ENCODE measurements at regions not wholly inside any gene's neighbourhood (a gene's known extent, or its start where the extent isn't known, plus 50 kb on each side); places are given as distances from the start of the nearest gene placed in this dataset.

DNA sequence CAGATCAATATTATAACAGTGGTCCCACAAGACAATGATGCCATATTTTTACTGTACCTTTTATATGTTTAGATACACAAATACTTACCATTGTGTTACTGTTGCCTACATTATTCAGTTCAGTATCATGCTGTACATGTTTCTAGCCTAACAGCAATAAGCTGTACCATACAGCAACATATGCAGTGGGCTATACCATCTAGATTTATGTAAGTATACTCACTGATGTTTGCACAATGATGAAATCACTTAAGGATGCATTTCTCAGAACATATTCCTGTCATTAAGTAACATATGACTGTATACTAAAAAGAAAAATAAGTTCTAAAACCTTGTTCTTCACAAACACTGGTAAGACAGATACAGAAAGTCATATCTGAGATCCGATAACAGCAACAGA, 468.6 kb upstream of the SEMA3A start:
- Mint-ChIP-seq H3K27me3 (no peaks in the 10 kb centered on the region), H3K4me3 (no peak overlapping the region), H3K36me3 (no peaks in the 10 kb centered on the region), H3K4me1 (no peaks in the 10 kb centered on the region), H3K9me3 (peaks cover 0 to 3% (median 0%) of the 10 kb centered on the region in 11 donors), H3K27ac (no peak overlapping the region)
- Histone ChIP-seq H3K4me1 (ENCODE audit: control insufficient read depth in 2 of 2, insufficient read depth in 2 of 2, low read length in 2 of 2) (no peaks in the 10 kb centered on the region), H3K27ac (ENCODE audit: low read depth, low read length) (no peak overlapping the region), H3K4me3 (ENCODE audit: low read length) (no peak overlapping the region), H3K36me3 (ENCODE audit: control insufficient read depth in 2 of 3, insufficient read depth in 3 of 3, low read length in 3 of 3) (no peaks in the 10 kb centered on the region), H3K27me3 (ENCODE audit: control insufficient read depth in 2 of 2, insufficient read depth in 2 of 2, low read length in 2 of 2) (no peaks in the 10 kb centered on the region), H3K9me3 (ENCODE audit: control insufficient read depth in 2 of 3, low read length in 3 of 3) (no peaks in the 10 kb centered on the region)
- DNase-seq (no peak), ATAC-seq (no peak)
- intact Hi-C loops (cut with micrococcal nuclease), result no loop called here
- ChIA-PET CTCF (no interaction called here), POLR2A (no interaction called here)

DNA sequence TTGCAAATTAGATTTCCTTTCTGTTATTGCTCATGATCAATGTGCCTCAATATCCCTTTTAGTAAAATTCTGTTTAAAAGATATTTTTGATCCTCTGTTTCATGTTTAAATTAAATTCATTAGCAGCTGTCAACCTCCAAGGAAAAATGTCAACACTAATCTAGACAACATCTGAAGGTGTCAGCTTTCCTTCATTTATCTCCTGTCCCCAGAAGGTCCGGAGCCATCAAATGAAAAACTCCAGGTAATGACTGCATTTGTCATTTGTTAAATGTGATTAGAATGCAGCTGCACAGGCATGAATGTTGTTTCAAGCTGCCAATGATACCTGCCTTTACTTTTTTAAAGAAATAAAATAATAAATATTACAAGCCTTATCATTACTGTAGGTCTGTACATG, 463.7 kb upstream of the SEMA3A start:
- Histone ChIP-seq H3K36me3 (ENCODE audit: control insufficient read depth in 2 of 3, insufficient read depth in 3 of 3, low read length in 3 of 3) (no peaks in the 10 kb centered on the region), H3K27me3 (ENCODE audit: control insufficient read depth in 2 of 2, insufficient read depth in 2 of 2, low read length in 2 of 2) (no peaks in the 10 kb centered on the region), H3K4me1 (ENCODE audit: control insufficient read depth in 2 of 2, insufficient read depth in 2 of 2, low read length in 2 of 2) (no peaks in the 10 kb centered on the region), H3K9me3 (ENCODE audit: control insufficient read depth in 2 of 3, low read length in 3 of 3) (no peaks in the 10 kb centered on the region), H3K4me3 (ENCODE audit: low read length) (no peak overlapping the region), H3K27ac (ENCODE audit: low read depth, low read length) (no peak overlapping the region)
- intact Hi-C loops (cut with micrococcal nuclease), result no loop called here
- Mint-ChIP-seq H3K4me3 (no peak overlapping the region), H3K36me3 (no peaks in the 10 kb centered on the region), H3K4me1 (no peaks in the 10 kb centered on the region), H3K9me3 (no peaks in the 10 kb centered on the region), H3K27ac (no peak overlapping the region), H3K27me3 (no peaks in the 10 kb centered on the region)
- no peak for DNase-seq
- CTCF ChIA-PET, result no interaction called here
- POLR2A ChIA-PET, result no interaction called here
- ATAC-seq, result no peak

DNA sequence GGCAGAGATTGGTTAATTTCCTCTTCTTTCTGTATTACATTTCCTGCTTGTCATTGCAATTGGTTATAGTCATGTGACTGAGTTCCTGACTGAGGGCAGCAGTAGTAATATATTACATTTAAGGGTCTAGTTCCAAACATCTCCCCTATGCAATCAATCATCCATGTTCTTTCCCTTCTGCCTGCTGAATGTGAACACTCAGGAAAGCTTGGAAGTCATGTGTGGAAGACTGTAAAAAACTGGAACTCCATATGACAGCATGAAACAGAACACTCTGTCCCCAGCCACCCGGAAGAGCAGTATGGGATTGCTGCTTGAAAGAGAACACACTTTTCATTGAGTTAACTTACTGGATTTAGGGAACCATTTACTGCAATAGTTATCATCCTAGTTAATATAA, 459.7 kb upstream of the SEMA3A start:
- Histone ChIP-seq H3K27ac (ENCODE audit: low read depth, low read length) (no peak overlapping the region), H3K27me3 (ENCODE audit: control insufficient read depth in 2 of 2, insufficient read depth in 2 of 2, low read length in 2 of 2) (no peaks in the 10 kb centered on the region), H3K9me3 (ENCODE audit: control insufficient read depth in 2 of 3, low read length in 3 of 3) (no peaks in the 10 kb centered on the region), H3K4me3 (ENCODE audit: low read length) (no peak overlapping the region), H3K36me3 (ENCODE audit: control insufficient read depth in 2 of 3, insufficient read depth in 3 of 3, low read length in 3 of 3) (no peaks in the 10 kb centered on the region), H3K4me1 (ENCODE audit: control insufficient read depth in 2 of 2, insufficient read depth in 2 of 2, low read length in 2 of 2) (no peaks in the 10 kb centered on the region)
- Mint-ChIP-seq H3K27me3 (no peaks in the 10 kb centered on the region), H3K4me3 (no peak overlapping the region), H3K4me1 (no peaks in the 10 kb centered on the region), H3K27ac (no peak overlapping the region), H3K36me3 (no peaks in the 10 kb centered on the region), H3K9me3 (peaks cover 0 to under 1% (median 0%) of the 10 kb centered on the region in 11 donors)
- ATAC-seq, result no peak
- intact Hi-C loops (cut with micrococcal nuclease), result no loop called here
- DNase-seq, result no peak
- ChIA-PET CTCF (no interaction called here), POLR2A (no interaction called here)

DNA sequence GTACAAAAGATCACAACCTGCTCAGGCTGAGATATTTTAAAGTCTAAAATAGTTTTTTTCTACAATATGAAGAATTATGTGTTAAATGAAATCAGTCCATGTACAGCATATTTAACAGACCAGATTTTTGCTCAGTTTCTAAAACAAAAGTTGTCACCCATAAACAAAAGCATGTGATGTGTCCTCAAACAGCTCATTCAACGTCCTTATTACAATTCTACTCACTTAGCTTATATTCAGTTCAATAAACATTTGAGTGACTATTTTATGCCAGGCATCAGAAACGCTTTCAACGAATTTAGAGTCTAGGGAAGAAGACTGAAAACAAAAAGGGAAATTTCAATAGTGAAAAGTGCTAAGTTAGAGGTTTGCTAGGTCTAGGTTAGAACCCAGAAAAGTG, 457.3 kb upstream of the SEMA3A start:
- CTCF ChIA-PET, result no interaction called here

DNA sequence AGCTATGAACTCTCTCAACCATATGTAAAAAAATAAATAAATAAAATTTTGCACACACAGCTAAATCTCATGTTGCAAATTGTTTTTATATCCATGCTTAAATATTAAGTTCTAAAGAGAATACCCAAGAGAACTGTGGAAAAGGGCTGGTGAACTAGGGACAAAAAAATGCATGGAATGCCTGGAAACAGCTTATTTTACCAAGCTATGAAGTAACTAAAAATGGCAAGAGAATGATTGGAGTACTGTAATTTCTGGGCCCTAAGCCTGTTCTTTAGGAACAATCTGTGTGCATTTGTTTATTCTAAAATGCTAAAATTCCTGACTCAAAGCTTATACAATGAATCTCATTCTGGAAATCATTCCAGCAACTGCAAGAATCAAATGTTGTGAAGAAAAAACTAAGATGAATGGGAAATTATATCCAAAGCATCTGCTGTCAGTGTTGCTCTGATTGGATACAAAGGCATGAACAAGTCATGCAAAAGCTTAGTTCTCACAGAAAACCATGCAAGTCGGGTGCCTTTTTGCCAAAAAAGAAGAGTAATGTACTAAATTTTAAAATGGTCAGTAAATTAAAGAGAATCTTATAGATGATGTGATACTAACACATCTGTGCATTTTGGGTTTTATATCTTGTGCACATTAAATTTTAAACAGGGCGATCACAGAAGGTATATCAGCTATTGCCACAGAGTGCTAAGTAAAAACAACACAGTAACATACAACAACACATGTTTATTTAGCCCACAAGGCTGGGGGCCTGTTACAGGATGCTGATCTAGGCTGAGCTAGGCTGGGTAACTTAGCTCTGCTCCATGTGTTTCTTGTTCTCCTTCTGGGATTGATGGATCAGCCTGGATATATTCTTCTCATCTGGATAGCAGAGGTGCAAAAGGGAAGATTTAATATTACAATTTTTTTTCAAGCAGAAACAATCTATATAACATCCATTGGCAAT, 453.5 kb upstream of the SEMA3A start:
- ChIA-PET CTCF (no interaction called here), POLR2A (no interaction called here)
- ATAC-seq (no peak), DNase-seq (no peak)
- H3K9me3 Mint-ChIP-seq, result peaks cover 0 to 2% (median 0%) of the 10 kb centered on the region in 11 donors
- Histone ChIP-seq H3K9me3 (ENCODE audit: control insufficient read depth in 2 of 3, low read length in 3 of 3) (no peaks in the 10 kb centered on the region), H3K4me3 (ENCODE audit: low read length) (no peak overlapping the region), H3K36me3 (ENCODE audit: control insufficient read depth in 2 of 3, insufficient read depth in 3 of 3, low read length in 3 of 3) (no peaks in the 10 kb centered on the region), H3K27me3 (ENCODE audit: control insufficient read depth in 2 of 2, insufficient read depth in 2 of 2, low read length in 2 of 2) (no peaks in the 10 kb centered on the region), H3K27ac (ENCODE audit: low read depth, low read length) (no peak overlapping the region), H3K4me1 (ENCODE audit: control insufficient read depth in 2 of 2, insufficient read depth in 2 of 2, low read length in 2 of 2) (no peaks in the 10 kb centered on the region)
- H3K4me1 Mint-ChIP-seq, result no peaks in the 10 kb centered on the region
- no peaks in the 10 kb centered on the region for H3K36me3 Mint-ChIP-seq
- H3K27me3 Mint-ChIP-seq, result peaks cover 0 to 4% (median 0%) of the 10 kb centered on the region in 5 donors
- intact Hi-C loops (cut with micrococcal nuclease), result no loop called here
- no peak overlapping the region for H3K4me3 Mint-ChIP-seq
- H3K27ac Mint-ChIP-seq, result no peak overlapping the region

More for the DNA sequence above, 457.3 kb upstream of the SEMA3A start:
- no peaks in the 10 kb centered on the region for H3K36me3 Mint-ChIP-seq
- H3K27me3 Mint-ChIP-seq, result peaks cover 0 to 4% (median 0%) of the 10 kb centered on the region in 5 donors
- Histone ChIP-seq H3K4me1 (ENCODE audit: control insufficient read depth in 2 of 2, insufficient read depth in 2 of 2, low read length in 2 of 2) (no peaks in the 10 kb centered on the region), H3K9me3 (ENCODE audit: control insufficient read depth in 2 of 3, low read length in 3 of 3) (no peaks in the 10 kb centered on the region), H3K4me3 (ENCODE audit: low read length) (no peak overlapping the region), H3K36me3 (ENCODE audit: control insufficient read depth in 2 of 3, insufficient read depth in 3 of 3, low read length in 3 of 3) (no peaks in the 10 kb centered on the region), H3K27ac (ENCODE audit: low read depth, low read length) (no peak overlapping the region), H3K27me3 (ENCODE audit: control insufficient read depth in 2 of 2, insufficient read depth in 2 of 2, low read length in 2 of 2) (no peaks in the 10 kb centered on the region)
- H3K4me1 Mint-ChIP-seq, result no peaks in the 10 kb centered on the region
- no peak overlapping the region for H3K27ac Mint-ChIP-seq
- intact Hi-C loops (cut with micrococcal nuclease), result no loop called here
- no peak for DNase-seq
- ATAC-seq, result no peak
- POLR2A ChIA-PET, result no interaction called here
- no peak overlapping the region for H3K4me3 Mint-ChIP-seq
- peaks cover 0 to 2% (median 0%) of the 10 kb centered on the region in 11 donors for H3K9me3 Mint-ChIP-seq

DNA sequence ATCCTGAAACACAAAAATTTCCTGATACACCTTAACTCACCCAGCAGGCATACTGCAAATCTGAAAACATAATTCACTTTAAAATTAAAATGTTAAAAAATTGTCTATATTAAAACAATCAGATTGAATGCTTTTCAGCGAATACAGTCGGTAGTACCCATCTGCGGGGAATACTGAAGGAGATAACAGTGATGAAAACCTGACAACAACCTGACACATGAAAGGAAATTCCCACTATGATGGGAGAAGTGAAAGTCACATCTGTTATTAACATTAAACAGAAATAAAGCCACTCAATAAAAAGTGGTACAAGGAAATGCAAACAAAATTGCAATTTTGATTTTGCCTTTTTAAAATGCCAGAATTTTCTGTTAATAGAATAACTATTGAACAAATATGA, 448.0 kb upstream of the SEMA3A start:
- CTCF ChIA-PET, result no interaction called here

DNA sequence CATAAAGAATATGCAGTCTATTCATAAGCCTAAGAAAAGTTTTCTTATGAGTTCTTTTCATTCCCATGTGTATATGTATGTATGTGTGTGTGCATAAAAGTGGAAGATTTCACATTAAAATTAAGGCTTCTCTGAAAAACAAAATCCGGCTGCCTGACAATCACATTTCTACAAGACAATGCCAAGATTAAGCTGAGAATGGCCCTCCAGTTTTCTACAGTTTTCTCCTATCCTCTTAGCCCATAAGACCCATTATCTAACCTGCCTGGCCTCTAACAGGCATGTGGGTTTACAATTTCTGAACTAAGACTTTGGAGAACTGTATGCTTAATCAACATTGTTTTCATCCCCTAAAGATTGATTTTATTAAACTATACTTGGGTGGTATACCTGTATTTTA, 446.0 kb upstream of the SEMA3A start:
- Histone ChIP-seq H3K9me3 (ENCODE audit: control insufficient read depth in 2 of 3, low read length in 3 of 3) (no peaks in the 10 kb centered on the region), H3K4me1 (ENCODE audit: control insufficient read depth in 2 of 2, insufficient read depth in 2 of 2, low read length in 2 of 2) (no peaks in the 10 kb centered on the region), H3K27me3 (ENCODE audit: control insufficient read depth in 2 of 2, insufficient read depth in 2 of 2, low read length in 2 of 2) (no peaks in the 10 kb centered on the region), H3K27ac (ENCODE audit: low read depth, low read length) (no peak overlapping the region), H3K4me3 (ENCODE audit: low read length) (no peak overlapping the region), H3K36me3 (ENCODE audit: control insufficient read depth in 2 of 3, insufficient read depth in 3 of 3, low read length in 3 of 3) (no peaks in the 10 kb centered on the region)
- Mint-ChIP-seq H3K4me3 (no peak overlapping the region), H3K27me3 (no peaks in the 10 kb centered on the region), H3K4me1 (no peaks in the 10 kb centered on the region), H3K27ac (no peak overlapping the region), H3K36me3 (peaks cover 0 to 5% (median 0%) of the 10 kb centered on the region in 5 donors), H3K9me3 (peaks cover 0 to 6% (median 0%) of the 10 kb centered on the region in 11 donors)
- no peak for ATAC-seq
- ChIA-PET POLR2A (no interaction called here), CTCF (no interaction called here)
- DNase-seq, result no peak
- intact Hi-C loops (cut with micrococcal nuclease), result no loop called here

More for the DNA sequence above, 448.0 kb upstream of the SEMA3A start:
- H3K4me3 ChIP-seq (ENCODE audit: low read length), result no peak overlapping the region
- no peak overlapping the region for H3K27ac ChIP-seq (ENCODE audit: low read depth, low read length)
- Mint-ChIP-seq H3K4me1 (no peaks in the 10 kb centered on the region), H3K4me3 (no peak overlapping the region), H3K36me3 (no peaks in the 10 kb centered on the region), H3K9me3 (no peaks in the 10 kb centered on the region), H3K27ac (no peak overlapping the region), H3K27me3 (no peaks in the 10 kb centered on the region)
- H3K9me3 ChIP-seq (ENCODE audit: control insufficient read depth in 2 of 3, low read length in 3 of 3), result no peaks in the 10 kb centered on the region
- no peak for DNase-seq
- H3K27me3 ChIP-seq (ENCODE audit: control insufficient read depth in 2 of 2, insufficient read depth in 2 of 2, low read length in 2 of 2), result no peaks in the 10 kb centered on the region
- H3K36me3 ChIP-seq (ENCODE audit: control insufficient read depth in 2 of 3, insufficient read depth in 3 of 3, low read length in 3 of 3), result no peaks in the 10 kb centered on the region
- ATAC-seq, result no peak
- intact Hi-C loops (cut with micrococcal nuclease), result no loop called here
- H3K4me1 ChIP-seq (ENCODE audit: control insufficient read depth in 2 of 2, insufficient read depth in 2 of 2, low read length in 2 of 2), result no peaks in the 10 kb centered on the region
- POLR2A ChIA-PET, result no interaction called here

Data from naive thymus-derived CD4-positive, alpha-beta T cell (primary cell).